A673 (cell line): ENCODE measurements at regions not wholly inside any gene's neighbourhood (a gene's known extent, or its start where the extent isn't known, plus 50 kb on each side); places are given as distances from the start of the nearest gene placed in this dataset.

Experiments used
- EZH2 ChIP-seq: fragments of 200-600 bp; sonication (generic); IDR thresholded peaks from 2 replicates; pipeline ENCODE4 v1.6.1; 2017; ENCODE audit warnings: borderline replicate concordance, low read depth, mild to moderate bottlenecking, mixed read lengths, antibody characterized with exemption, low read length; ENCODE audit not compliant: poor library complexity, severe bottlenecking
- TF ChIP-seq, protein P1 (sequence below): fragments of 300-800, 200-600 bp; sonication (generic); conservative IDR thresholded peaks from 2 replicates; pipeline ENCODE4 v1.5.1; 2017; ENCODE audit warnings: low read depth, mild to moderate bottlenecking, antibody characterized with exemption, low read length, moderate library complexity, mixed read lengths

DNA sequence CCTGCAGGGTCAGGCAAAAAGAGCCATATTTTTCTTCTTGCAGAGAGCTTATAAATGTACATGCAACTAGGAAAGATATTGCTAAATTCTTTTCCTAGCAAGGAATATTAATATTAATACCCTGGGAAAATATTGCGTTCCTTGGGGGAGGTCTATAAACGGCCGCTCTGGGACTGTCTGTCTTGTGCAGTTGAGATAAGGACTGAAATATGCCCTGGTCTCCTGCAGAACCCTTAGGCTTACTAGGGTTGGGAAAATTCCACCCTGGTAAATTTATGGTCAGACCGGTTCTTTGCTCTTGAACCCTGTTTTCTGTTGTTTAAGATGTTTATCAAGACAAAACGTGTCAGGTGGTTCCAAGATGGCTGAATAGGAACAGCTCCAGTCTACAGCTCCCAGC is 121.3 kb upstream of the CARMIL1 start:
- TF ChIP-seq, protein P1, sequence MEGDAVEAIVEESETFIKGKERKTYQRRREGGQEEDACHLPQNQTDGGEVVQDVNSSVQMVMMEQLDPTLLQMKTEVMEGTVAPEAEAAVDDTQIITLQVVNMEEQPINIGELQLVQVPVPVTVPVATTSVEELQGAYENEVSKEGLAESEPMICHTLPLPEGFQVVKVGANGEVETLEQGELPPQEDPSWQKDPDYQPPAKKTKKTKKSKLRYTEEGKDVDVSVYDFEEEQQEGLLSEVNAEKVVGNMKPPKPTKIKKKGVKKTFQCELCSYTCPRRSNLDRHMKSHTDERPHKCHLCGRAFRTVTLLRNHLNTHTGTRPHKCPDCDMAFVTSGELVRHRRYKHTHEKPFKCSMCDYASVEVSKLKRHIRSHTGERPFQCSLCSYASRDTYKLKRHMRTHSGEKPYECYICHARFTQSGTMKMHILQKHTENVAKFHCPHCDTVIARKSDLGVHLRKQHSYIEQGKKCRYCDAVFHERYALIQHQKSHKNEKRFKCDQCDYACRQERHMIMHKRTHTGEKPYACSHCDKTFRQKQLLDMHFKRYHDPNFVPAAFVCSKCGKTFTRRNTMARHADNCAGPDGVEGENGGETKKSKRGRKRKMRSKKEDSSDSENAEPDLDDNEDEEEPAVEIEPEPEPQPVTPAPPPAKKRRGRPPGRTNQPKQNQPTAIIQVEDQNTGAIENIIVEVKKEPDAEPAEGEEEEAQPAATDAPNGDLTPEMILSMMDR: no peak
- TF ChIP-seq EZH2: no peak
